Superior temporal gyrus (tissue), 1 donor: ENCODE measurements at regions not wholly inside any gene's neighbourhood (a gene's known extent, or its start where the extent isn't known, plus 50 kb on each side); places are given as distances from the start of the nearest gene placed in this dataset.

Experiments
- DNase-seq: peaks from one replicate; pipeline ENCODE4 v3.0.0-alpha.2; 2016; ENCODE audit errors: extremely low spot score

GRCh38 chr3:84836961-84837360 lies 121.8 kb upstream of the CADM2 start:
- DNase-seq = no peak

- DNase-seq = no peak
Observed at GRCh38 chr3:84877092-84877491, 81.7 kb upstream of the CADM2 start.

- DNase-seq = no peak
Observed at GRCh38 chr3:84881288-84881687, 77.5 kb upstream of the CADM2 start.

- no peak for DNase-seq
Observed at GRCh38 chr3:84885199-84885882, 73.4 kb upstream of the CADM2 start.

- no peak for DNase-seq
Observed at GRCh38 chr3:84891851-84892250, 66.9 kb upstream of the CADM2 start.

GRCh38 chr3:84893211-84893610 lies 65.6 kb upstream of the CADM2 start:
- DNase-seq = no peak

GRCh38 chr3:84904212-84904611 lies 54.6 kb upstream of the CADM2 start:
- no peak for DNase-seq

GRCh38 chr3:84904816-84905555 lies 53.8 kb upstream of the CADM2 start:
- DNase-seq = no peak

- DNase-seq = no peak
Observed at GRCh38 chr3:84905556-84905920, 53.3 kb upstream of the CADM2 start.

- no peak for DNase-seq
Observed at GRCh38 chr3:84906065-84906464, 52.7 kb upstream of the CADM2 start.
